GM18858 (cell line): ENCODE measurements at regions not wholly inside any gene's neighbourhood (a gene's known extent, or its start where the extent isn't known, plus 50 kb on each side); places are given as distances from the start of the nearest gene placed in this dataset.
A peak's percentile ranks its signal among the peaks of the same experiment; 100 is the strongest.
"Not testable (repeated sequence)": the region's sequence is repeated elsewhere in the genome, so short reads cannot be mapped to it uniquely, and the experiment has no call there.

Experiments used
- ATAC-seq: cut with Tn5 transposase; IDR thresholded peaks from one replicate; pipeline ENCODE4 v1.9.1; 2021; ENCODE audit not compliant: unreplicated experiment

GRCh38 chr2:16739778-16740581 is 74.3 kb upstream of the CYRIA start:
- ATAC-seq: no peak

GRCh38 chr2:16738361-16739225 is 73.0 kb upstream of the CYRIA start:
- ATAC-seq: no peak

- no peak for ATAC-seq
These were observed 72.2 kb upstream of the CYRIA start for GRCh38 chr2:16737812-16738211.

GRCh38 chr2:16736633-16737032 is 71.0 kb upstream of the CYRIA start:
- no peak for ATAC-seq

DNA sequence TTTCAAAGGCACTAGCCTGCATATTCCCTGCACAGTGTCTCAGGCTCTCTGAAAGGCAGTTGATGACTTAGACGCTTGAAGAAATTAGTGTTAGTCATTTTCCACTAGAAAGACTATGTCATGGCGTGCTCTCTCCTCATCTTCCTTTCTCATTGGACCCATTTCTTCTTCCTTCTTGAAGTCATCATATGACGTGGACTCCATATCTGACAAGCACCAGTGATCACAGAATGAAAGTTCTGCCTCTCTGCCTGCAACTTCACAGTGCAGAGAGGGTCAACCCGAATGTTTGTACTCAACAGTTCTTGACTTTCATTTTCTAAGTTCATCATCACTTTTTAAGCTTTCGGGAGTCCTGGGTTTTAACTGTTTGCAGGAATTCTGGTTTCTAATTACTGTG is 63.7 kb upstream of the CYRIA start:
- ATAC-seq: peak; percentile 67

- ATAC-seq: peak; percentile 76
These were observed 62.9 kb upstream of the CYRIA start for GRCh38 chr2:16728351-16729136.

GRCh38 chr2:16727849-16728248 is 62.2 kb upstream of the CYRIA start:
- ATAC-seq: not testable (repeated sequence)

DNA sequence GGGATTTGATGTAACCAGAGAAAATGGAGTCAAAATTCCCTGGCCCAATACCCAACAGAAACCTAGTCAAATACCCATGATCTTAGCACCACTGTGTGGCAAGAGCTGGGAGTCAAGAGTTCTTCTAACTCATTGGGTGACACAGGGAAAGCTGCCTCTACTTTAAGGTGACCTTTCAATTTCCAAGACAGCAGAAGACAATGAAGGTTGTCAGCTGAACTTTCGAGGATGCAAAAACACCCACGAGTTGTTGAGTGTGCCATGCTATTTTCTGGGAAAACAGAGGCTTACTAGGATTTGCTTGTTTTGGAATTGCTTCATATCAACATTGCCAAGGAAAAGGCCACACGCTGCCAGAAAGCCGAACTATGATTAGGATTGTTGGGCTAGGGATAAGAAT is 61.6 kb upstream of the CYRIA start:
- ATAC-seq: no peak

DNA sequence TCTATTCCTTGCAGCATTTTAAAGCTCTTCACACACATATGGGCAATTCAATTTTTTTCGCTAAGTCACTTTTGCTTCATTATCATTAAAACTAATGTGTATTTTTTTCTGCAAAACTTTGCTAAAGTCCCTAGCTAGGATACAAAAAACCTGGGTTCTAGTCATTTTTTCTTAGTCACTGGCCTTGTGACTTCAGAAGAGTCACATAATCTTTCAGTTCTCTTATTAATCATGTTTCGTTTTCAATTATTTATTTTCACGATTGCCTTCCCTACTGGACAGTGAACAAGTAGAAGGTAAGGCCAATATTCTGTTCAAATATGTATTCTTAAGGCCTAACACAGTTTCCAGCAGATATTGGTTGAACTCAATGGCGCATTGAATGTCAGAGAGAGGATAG is 60.9 kb upstream of the CYRIA start:
- no peak for ATAC-seq

DNA sequence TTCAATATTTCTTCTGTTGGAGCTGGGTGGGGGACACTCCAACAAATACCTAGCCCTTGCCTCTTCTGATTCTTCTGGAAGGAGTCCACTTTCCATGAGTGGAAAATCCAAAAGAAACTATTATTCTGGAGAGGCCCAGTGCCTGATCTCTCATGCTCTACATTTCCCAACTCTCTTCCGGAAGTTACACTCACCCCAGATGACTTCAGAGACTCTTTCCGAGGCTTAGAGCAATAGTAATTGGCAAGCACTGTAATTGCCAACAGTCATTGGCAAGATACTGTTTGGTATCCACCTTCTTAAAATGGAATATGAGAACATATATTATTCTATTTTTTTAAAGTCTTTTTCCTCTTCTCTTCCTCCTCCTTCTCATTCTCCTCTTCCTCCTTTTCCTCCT is 60.5 kb upstream of the CYRIA start:
- no peak for ATAC-seq

- ATAC-seq: no peak
These were observed 59.9 kb upstream of the CYRIA start for GRCh38 chr2:16725549-16725948.

DNA sequence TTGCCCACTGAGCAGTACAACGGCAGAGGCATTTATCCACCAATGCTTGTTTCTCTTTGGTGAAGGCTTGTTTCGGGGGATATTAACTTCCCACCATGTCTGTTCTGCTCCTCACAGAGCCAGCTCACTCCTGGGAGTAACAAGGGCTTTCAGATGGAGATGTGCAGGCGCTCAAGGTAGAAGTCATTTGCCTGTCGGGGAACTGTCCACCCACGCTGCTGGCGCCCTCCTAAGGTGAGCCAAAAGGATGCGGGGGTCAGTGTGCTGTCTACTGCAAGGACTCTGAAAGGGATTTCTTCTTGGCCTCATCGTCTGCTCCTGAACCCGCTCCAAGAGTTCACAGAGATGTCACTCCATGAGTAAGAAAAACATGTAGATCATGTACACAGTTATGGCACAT is 57.0 kb upstream of the CYRIA start:
- ATAC-seq: no peak

- no peak for ATAC-seq
These were observed 56.5 kb upstream of the CYRIA start for GRCh38 chr2:16722126-16722525.

DNA sequence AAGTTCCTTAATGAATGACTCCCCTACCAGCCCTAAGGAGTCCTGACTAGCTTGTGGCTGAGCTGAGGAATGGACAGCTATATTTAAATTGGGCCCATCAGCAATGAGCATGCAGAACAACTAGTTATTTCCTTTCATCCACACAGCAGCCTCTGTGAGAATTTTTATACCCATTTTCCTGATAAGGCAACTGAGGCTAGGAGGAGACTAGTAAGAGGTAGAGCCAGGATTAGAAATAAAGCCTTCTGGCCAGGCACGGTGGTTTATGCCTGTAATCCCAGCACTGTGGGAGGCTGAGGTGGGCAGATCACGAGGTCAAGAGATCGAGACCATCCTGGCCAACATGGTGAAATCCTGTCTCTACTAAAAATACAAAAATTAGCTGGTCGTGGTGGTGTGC is 55.9 kb upstream of the CYRIA start:
- ATAC-seq: not testable (repeated sequence)

DNA sequence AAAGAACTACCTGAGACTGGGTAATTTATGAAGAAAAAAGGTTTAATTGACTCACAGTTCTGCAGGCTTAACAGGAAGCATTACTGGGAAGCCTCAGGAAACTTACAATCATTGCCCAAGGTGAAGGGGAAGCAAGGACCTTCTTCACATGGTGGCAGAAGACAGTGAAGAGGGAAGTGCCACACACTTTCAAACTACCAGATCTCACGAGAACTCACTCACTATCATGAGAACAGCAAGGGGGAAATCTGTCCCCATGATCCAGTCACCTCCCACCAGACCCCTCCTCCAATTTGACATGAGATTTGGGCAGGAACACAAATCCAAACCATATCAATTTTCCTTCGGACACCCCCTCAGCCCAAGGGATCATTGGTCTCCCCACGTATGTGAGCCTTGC is 55.1 kb upstream of the CYRIA start:
- ATAC-seq: not testable (repeated sequence)

- ATAC-seq: no peak
These were observed 53.8 kb upstream of the CYRIA start for GRCh38 chr2:16719485-16719808.

DNA sequence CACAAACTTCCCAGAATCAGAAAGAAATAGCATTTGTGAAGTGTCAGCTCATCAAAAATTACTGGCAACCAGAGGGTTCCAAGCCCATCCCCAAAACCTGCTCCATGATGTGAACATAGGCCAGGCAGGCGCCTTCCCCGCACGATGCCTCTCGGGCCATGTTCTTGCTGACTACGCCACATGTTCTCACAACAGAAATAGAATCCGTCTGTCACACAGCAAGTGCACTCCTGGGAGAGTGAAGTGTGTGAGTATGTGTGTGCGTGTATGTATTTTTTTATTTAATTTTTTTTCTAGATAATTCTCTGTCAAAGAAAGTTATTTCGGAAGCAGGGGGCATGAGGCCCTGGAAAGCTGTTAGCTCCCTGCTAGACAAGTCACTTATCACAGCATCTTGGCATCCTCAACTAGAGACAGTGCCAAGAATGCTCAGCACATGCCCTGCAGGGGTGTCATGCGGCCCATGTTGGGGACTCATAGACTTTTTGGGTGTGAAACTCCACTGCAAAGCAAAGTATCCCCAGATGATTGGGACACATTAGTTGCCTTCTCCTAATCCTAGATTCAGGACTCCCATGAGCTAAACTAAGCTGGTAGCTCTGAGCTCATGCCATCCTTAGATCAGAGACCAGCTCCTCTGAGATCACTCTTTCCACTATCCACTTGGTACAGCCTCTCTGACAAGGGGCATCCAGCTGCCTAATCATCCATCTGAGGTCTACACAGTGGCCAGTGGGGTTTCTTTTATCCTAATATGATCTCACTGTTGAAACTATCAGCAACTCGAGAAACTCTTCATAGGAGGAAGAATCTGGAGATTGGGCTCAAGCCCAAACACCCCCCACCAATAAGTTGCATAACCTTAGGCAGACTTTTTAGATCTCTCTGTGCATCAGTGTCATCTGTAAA is 53.2 kb upstream of the CYRIA start:
- no peak for ATAC-seq

GRCh38 chr2:16717477-16717876 is 51.8 kb upstream of the CYRIA start:
- no peak for ATAC-seq

GRCh38 chr2:16716944-16717343 is 51.3 kb upstream of the CYRIA start:
- no peak for ATAC-seq

DNA sequence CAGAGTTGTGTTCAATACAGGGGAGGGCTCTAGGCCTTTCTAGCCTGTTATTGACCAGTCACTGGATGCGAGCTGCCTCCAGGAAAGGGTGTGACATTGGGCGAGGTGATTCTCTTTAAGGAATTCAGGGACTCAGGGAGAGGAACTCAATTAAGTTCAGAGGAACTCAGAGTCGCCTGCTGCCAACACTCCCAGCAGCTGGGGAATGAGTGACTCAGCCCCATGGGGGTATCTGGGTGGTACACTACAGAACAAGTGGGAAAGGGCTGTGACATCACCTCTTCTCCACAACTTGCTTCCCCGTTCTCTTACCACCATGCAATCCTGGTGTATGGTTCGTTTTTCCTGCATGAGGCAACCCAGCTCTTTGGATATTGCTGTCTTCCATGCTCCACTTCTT is 50.4 kb upstream of the CYRIA start:
- no peak for ATAC-seq
